H1 (cell line): ENCODE measurements at regions not wholly inside any gene's neighbourhood (a gene's known extent, or its start where the extent isn't known, plus 50 kb on each side); places are given as distances from the start of the nearest gene placed in this dataset.

Experiments
- CTCF ChIA-PET: fragments of 300-600 bp; sonication (Branson Sonifier 250); formaldehyde crosslinking; loops from one replicate; lab custom pipeline; 2021; ENCODE audit not compliant: partially characterized antibody; lab: Charles Lee
- POLR2A ChIA-PET: fragments of 300-600 bp; sonication (Branson Sonifier 250); formaldehyde crosslinking; loops from one replicate; lab custom pipeline; 2021; ENCODE audit warnings: inconsistent platforms; ENCODE audit not compliant: partially characterized antibody; lab: Charles Lee
- DNase-seq, 2 experiments: peaks; one replicate each; pipeline versions ENCODE4 v3.0.0 to v3.0.0-alpha.2; 2010 to 2022; ENCODE audit warnings: low spot score in 2 of 2, low read depth in 1 of 2, mixed read lengths in 1 of 2
- FAIRE-seq: peaks from 2 replicates; lab custom pipeline; 2011; peaks lifted over from hg19 to GRCh38; lab: Jason Lieb, UNC
- H2AFZ ChIP-seq: 2 replicates; pipeline ENCODE4 v1.8.1; 2012; ENCODE audit warnings: low read length, inconsistent platforms
- H2AK5ac ChIP-seq: 2 replicates; pipeline ENCODE4 v1.6.1; 2013; ENCODE audit warnings: low read depth, low read length
- H2BK120ac ChIP-seq: replicated peaks from 2 replicates; pipeline ENCODE3; 2013; ENCODE audit warnings: low read depth, low read length, inconsistent platforms
- H2BK12ac ChIP-seq: 2 replicates; pipeline ENCODE4 v1.6.1; 2013; ENCODE audit warnings: low read depth, low read length
- H2BK15ac ChIP-seq: 2 replicates; pipeline ENCODE4 v1.6.1; 2013; ENCODE audit warnings: low read length
- H2BK20ac ChIP-seq: 2 replicates; pipeline ENCODE4 v1.6.1; 2013; ENCODE audit warnings: low read length
- H2BK5ac ChIP-seq: 2 replicates; pipeline ENCODE4 v1.6.1; 2013; ENCODE audit warnings: low read depth, low read length
- H3K14ac ChIP-seq: 2 replicates; pipeline ENCODE4 v1.6.1; 2013; ENCODE audit warnings: inconsistent platforms; ENCODE audit not compliant: insufficient read length
- H3K18ac ChIP-seq: 2 replicates; pipeline ENCODE4 v1.6.1; 2013; ENCODE audit warnings: low read length; ENCODE audit errors: extremely low read depth
- H3K23ac ChIP-seq: 2 replicates; pipeline ENCODE4 v1.6.1; 2013; ENCODE audit warnings: inconsistent platforms; ENCODE audit not compliant: insufficient read length
- H3K23me2 ChIP-seq: 2 replicates; pipeline ENCODE4 v1.6.1; 2013; ENCODE audit warnings: low read depth, low read length
- H3K27ac ChIP-seq: 2 replicates; pipeline ENCODE4 v1.6.1; 2011; ENCODE audit warnings: low read depth, low read length, inconsistent platforms
- H3K27me3 ChIP-seq, 4 experiments: replicated peaks in 1 of 4; 1 replicate in 1 of 4; 2 replicates in 3 of 4; pipeline versions ENCODE4 v1.6.1 to v1.8.1; 2011 to 2013; ENCODE audit warnings: low read length in 3 of 4, mild to moderate bottlenecking in 3 of 4, inconsistent platforms in 2 of 4, mixed read lengths in 2 of 4, moderate library complexity in 1 of 4; ENCODE audit not compliant: control insufficient read depth in 3 of 4, insufficient read depth in 3 of 4; ENCODE audit errors: extremely low read depth in 1 of 4
- H3K36me3 ChIP-seq, 4 experiments: 2 replicates each; pipeline versions ENCODE4 v1.6.1 to v1.8.1; 2011 to 2013; ENCODE audit warnings: mild to moderate bottlenecking in 4 of 4, low read length in 3 of 4, moderate library complexity in 2 of 4, control low read depth in 1 of 4, inconsistent platforms in 1 of 4; ENCODE audit not compliant: insufficient read depth in 4 of 4, control insufficient read depth in 2 of 4
- H3K4ac ChIP-seq: replicated peaks from 2 replicates; pipeline ENCODE3; 2013; ENCODE audit warnings: low read length, low read depth, mixed read lengths, inconsistent platforms; ENCODE audit not compliant: insufficient read length
- H3K4me1 ChIP-seq, 4 experiments: replicated peaks in 1 of 4; 1 replicate in 1 of 4; 2 replicates in 3 of 4; pipeline versions ENCODE4 v1.6.1 to v1.8.1; 2011 to 2013; ENCODE audit warnings: low read length in 3 of 4, inconsistent platforms in 2 of 4, mixed read lengths in 1 of 4; ENCODE audit not compliant: insufficient read depth in 4 of 4, control insufficient read depth in 3 of 4
- H3K4me2 ChIP-seq, 2 experiments: 2 replicates each; pipeline versions ENCODE4 v1.6.1 to v1.8.1; 2011 to 2013; ENCODE audit warnings: low read depth in 2 of 2, low read length in 2 of 2, control low read depth in 1 of 2, inconsistent platforms in 1 of 2, mild to moderate bottlenecking in 1 of 2; ENCODE audit not compliant: insufficient read depth in 1 of 2
- H3K4me3 ChIP-seq, 4 experiments: fragments of 200-600, 300-600 bp in 1 of 4; sonication (generic), shearing (Covaris generic), sonication (Bioruptor Twin) in 1 of 4; 2 replicates each; pipeline versions ENCODE4 v1.5.1 to v1.8.1; 2011 to 2016; ENCODE audit warnings: low read length in 4 of 4, low read depth in 3 of 4, control low read depth in 2 of 4, inconsistent platforms in 2 of 4, mild to moderate bottlenecking in 2 of 4, mixed read lengths in 1 of 4, moderate library complexity in 1 of 4; ENCODE audit not compliant: insufficient read depth in 2 of 4; ENCODE audit errors: extremely low read depth in 1 of 4
- H3K56ac ChIP-seq: replicated peaks from 2 replicates; pipeline ENCODE3; 2013; ENCODE audit warnings: low read depth, mild to moderate bottlenecking, mixed read lengths, low read length, inconsistent platforms; ENCODE audit not compliant: insufficient read length
- H3K79me1 ChIP-seq: 2 replicates; pipeline ENCODE4 v1.6.1; 2013; ENCODE audit warnings: low read depth, low read length, control low read depth
- H3K79me2 ChIP-seq, 2 experiments: 2 replicates each; pipeline versions ENCODE4 v1.6.1 to v1.8.1; 2012 to 2013; ENCODE audit warnings: low read length in 2 of 2, mild to moderate bottlenecking in 2 of 2, inconsistent platforms in 1 of 2; ENCODE audit not compliant: insufficient read depth in 2 of 2, control insufficient read depth in 1 of 2
- H3K9ac ChIP-seq, 4 experiments: replicated peaks in 1 of 4; 1 replicate in 1 of 4; 2 replicates in 3 of 4; pipeline versions ENCODE4 v1.6.1 to v1.8.1; 2011 to 2013; ENCODE audit warnings: low read depth in 3 of 4, low read length in 3 of 4, control low read depth in 2 of 4, mild to moderate bottlenecking in 2 of 4, moderate library complexity in 2 of 4, inconsistent platforms in 1 of 4; ENCODE audit errors: extremely low read depth in 1 of 4
- H3K9me3 ChIP-seq, 2 experiments: 2 replicates each; pipeline versions ENCODE4 v1.6.1 to v1.8.1; 2012 to 2013; ENCODE audit warnings: mild to moderate bottlenecking in 2 of 2, moderate library complexity in 2 of 2, control low read depth in 1 of 2, inconsistent platforms in 1 of 2, low read depth in 1 of 2, low read length in 1 of 2, mixed read lengths in 1 of 2; ENCODE audit not compliant: insufficient read depth in 2 of 2
- H4K20me1 ChIP-seq, 2 experiments: replicated peaks in 1 of 2; 2 replicates each; pipeline versions ENCODE3 to v1.8.1; 2011 to 2013; ENCODE audit warnings: inconsistent platforms in 2 of 2, low read length in 2 of 2, mild to moderate bottlenecking in 1 of 2; ENCODE audit not compliant: insufficient read depth in 2 of 2, control insufficient read depth in 1 of 2
- H4K5ac ChIP-seq: 2 replicates; pipeline ENCODE4 v1.6.1; 2013; ENCODE audit warnings: low read length, low read depth, mixed read lengths, inconsistent platforms; ENCODE audit not compliant: insufficient read length
- H4K8ac ChIP-seq: 2 replicates; pipeline ENCODE4 v1.8.0; 2013; ENCODE audit warnings: mild to moderate bottlenecking, moderate library complexity, low read length, inconsistent platforms; ENCODE audit not compliant: insufficient read depth; ENCODE audit errors: extremely low read depth
- H4K91ac ChIP-seq: replicated peaks from 2 replicates; pipeline ENCODE3; 2013; ENCODE audit warnings: low read length, mixed read lengths, inconsistent platforms; ENCODE audit not compliant: insufficient read length
- RAD21 ChIP-seq, 2 experiments: IDR thresholded peaks in 1 of 2; conservative IDR thresholded peaks in 1 of 2; 2 replicates each; pipeline ENCODE4 v1.6.1; 2011; ENCODE audit warnings: low read depth in 2 of 2, low read length in 2 of 2, improper control_type of control experiment in 1 of 2, inconsistent platforms in 1 of 2, mild to moderate bottlenecking in 1 of 2, moderate library complexity in 1 of 2
- TAF1 ChIP-seq: IDR thresholded peaks from 2 replicates; pipeline ENCODE4 v1.6.1; 2011; ENCODE audit warnings: mild to moderate bottlenecking, low read depth, low read length
- WGBS, 2 experiments: shearing (Covaris generic) in 1 of 2; methylation state at CpG; one replicate each; pipeline versions ENCODE4 v1.1.6 to v1.1.7; 2013 to 2015; ENCODE audit warnings: low lambda C conversion rate in 2 of 2, mixed read lengths in 2 of 2, inconsistent platforms in 1 of 2, low coverage in 1 of 2, missing lambda C conversion rate in 1 of 2; ENCODE audit not compliant: insufficient replicate concordance in 2 of 2, insufficient coverage in 1 of 2, insufficient read length in 1 of 2; ENCODE audit errors: extremely low coverage in 1 of 2, missing lambda C conversion rate in 1 of 2; 5-methylcytosine and 5-hydroxymethylcytosine counted together

- Histone ChIP-seq H3K56ac (no peak overlapping the region), H3K9me3 (no peaks in the 10 kb centered on the region), H2BK12ac (no peak overlapping the region), H3K79me2 (no peaks in the 10 kb centered on the region), H3K23me2 (no peaks in the 10 kb centered on the region), H3K4ac (no peak overlapping the region), H3K27me3 (no peaks in the 10 kb centered on the region), H2BK120ac (no peak overlapping the region), H2BK20ac (no peak overlapping the region), H2AK5ac (no peak overlapping the region), H3K14ac (no peak overlapping the region), H2BK5ac (no peak overlapping the region), H3K36me3 (no peaks in the 10 kb centered on the region), H3K9ac (no peak overlapping the region), H3K4me2 (no peak overlapping the region), H4K8ac (no peak overlapping the region), H4K5ac (no peak overlapping the region), H4K91ac (no peak overlapping the region), H3K4me1 (no peaks in the 10 kb centered on the region), H3K79me1 (no peaks in the 10 kb centered on the region), H3K4me3 (no peak overlapping the region), H4K20me1 (no peaks in the 10 kb centered on the region), H3K23ac (no peak overlapping the region), H2BK15ac (no peak overlapping the region), H3K18ac (no peak overlapping the region), H2AFZ (no peak overlapping the region), H3K27ac (no peak overlapping the region)
- ChIA-PET POLR2A (no interaction called here), CTCF (no interaction called here)
- 86% methylated on average over 2 of the region's 2 CpGs; no CpG with 5 or more reads in 1 of the 2 experiments for WGBS, 2 experiments
- TF ChIP-seq RAD21 (IDR thresholded peaks at IDR 0.05 in 1 of 2, conservative IDR thresholded peaks at IDR 0.05 in 1 of 2; ENCODE audit: low read depth in 2 of 2, low read length in 2 of 2) (peak in 1 of 2 experiments; percentile 5; a peak in 1 of 4 replicates), TAF1 (no peak)
- FAIRE-seq (no peak), DNase-seq (no peak)
These were observed 833.4 kb upstream of the AMELY start for GRCh38 chrY:7744691-7745580.
